NCI-H446 treated with DMSO at 0.1 percent for 48 hours (cell line): ENCODE measurements at regions not wholly inside any gene's neighbourhood (a gene's known extent, or its start where the extent isn't known, plus 50 kb on each side); places are given as distances from the start of the nearest gene placed in this dataset.

ENCODE experiments used
- DNase-seq: peaks from one replicate; lab custom pipeline; 2025; lab: John Stamatoyannopoulos, UW

DNA sequence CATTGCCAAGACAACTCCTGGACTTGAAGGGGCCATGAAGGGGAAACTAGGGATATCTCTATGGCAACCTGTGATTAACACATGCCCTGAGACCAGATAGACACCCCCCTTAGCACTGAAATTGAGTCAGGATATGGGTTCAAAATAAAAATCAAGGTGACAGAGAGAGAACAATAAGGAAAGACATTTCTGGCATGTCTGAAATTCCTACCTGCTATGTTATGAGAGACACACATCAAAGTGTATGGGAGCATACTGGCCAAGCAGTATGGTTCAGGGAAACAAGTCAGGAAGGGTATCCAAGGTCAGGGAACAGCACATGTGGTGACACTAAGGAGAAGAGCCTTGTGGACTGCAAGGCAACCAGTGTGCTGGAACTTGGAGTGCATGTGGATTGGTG is 388.7 kb downstream of the SHQ1 start:
- DNase-seq = no peak

DNA sequence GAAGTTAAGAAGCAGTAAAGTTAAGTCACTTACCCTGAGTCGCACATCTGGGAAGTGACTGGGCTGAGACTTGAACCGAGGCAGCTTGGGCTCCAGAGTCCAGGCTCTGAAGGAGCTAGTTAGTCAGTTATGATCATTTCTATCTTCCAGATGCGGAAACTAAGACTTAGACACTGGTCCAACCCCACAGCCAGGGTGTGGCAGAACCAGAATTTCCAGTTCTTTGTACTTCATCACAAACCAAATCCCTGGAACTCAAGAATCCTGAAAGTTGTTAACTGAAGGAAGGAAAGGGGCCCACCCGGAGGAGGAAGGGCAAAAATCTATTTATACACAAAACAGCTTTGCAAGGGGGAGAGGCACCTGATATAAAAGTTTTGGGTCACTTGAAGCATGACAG is 389.9 kb downstream of the SHQ1 start:
- DNase-seq = no peak

DNA sequence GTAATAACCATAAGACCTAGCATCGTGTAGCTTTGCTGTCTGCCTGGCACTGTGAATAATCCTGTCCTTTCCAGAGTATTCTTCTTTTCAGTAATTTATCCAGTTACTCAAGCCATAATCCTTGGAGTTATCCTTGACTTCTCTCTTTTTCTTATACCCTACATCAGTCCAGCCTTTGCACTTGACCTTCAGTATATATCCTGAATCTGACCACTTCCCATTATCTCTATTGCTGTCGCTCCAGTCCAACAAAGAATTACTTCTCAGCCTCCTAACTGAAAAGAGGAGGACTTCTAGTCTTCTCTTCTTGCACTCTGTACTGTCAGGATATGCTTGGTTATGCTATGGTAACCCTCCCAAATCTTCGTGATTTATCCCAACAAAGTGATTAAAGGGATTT is 393.8 kb downstream of the SHQ1 start:
- no peak for DNase-seq

DNA sequence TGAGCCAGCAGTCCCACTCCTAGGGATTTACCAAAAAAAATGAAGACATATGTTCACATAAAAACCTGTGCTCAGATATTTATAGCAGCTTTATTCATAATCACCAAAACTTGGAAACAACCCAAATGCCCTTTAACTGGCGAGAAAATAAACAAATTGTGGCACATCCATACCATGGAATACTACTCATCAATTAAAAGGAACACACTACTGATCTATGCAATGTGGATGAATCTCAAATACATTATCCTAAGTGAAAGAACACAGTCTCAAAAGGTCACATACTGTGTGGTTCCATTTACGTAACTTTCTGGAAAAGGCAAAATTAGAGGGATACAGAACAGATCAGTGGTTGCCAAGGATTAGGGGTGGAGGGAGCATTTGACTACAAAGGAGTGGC is 394.5 kb downstream of the SHQ1 start:
- no peak for DNase-seq

DNA sequence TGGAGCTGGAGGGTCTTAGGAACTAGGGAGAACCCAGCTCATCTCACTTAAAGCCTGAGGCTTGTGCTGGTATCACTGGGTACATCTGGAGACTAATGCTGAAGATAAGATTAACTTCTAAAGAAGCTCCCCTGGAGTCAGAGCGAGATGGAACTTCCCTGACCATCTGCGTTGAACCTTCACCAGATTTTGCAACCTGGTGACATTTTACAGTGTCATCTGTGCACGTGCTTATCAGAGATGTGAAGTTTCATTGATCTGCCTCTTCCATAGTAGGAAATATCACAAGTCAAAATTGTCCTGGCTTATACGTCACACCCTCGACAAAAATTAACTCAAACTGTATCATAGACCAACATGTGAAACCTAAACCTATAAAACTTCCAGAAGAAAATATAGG is 395.5 kb downstream of the SHQ1 start:
- no peak for DNase-seq

DNA sequence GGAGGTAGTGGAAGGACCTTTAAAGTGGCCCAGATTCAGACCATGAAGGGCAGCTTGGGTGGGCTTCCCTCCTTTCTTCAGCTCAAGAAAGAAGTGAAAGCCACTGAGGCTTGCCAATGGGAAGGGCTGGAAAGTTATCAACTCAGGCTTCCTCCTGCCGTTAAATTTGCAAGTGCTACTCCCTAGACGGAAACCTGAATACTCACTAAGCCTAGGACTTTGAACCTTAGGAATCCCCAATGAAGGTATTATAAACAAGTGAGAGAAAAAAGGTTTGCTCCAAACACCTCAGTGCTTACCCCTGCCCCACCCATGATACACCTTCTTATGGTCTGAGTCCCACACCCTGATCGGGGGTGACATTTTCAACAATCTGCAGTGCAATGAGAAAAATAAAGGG is 396.4 kb downstream of the SHQ1 start:
- DNase-seq = no peak

DNA sequence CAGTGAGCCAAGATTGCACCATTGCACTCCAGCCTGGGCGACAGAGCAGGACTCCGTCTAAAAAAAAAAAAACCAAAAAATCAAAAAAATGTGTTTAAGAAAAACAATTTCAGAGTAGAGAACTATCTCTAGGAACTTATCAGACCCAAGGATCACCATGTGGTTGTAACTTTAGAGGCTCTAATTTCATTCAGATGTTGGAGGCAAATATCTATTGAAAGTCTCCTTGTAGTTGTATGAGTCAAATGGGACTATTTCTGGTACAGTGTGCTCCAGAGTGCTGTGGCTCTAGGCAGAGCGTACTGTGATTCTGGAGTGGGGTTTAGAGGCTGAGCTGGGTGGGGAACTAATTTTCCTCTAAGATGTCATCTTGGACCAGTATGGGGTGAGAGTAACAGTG is 398.7 kb downstream of the SHQ1 start:
- no peak for DNase-seq

DNA sequence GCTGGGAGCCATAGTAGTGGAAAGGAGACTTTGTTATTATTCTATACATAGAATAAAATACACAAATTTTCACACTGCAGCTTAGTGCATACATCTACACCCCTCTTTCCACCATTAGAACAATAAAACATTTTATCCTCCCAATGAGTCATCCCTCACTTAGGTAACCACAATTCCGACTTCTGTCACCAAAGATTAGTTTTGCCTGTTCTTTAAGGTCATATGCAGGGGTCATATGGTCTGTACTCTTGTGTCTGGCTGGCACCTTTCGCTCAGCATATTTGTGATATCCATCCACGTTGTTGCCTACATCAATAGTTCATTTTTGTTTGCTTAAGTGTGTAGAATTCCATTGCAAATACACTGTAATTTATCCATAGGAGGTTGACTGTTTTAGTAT is 399.4 kb downstream of the SHQ1 start:
- no peak for DNase-seq

DNA sequence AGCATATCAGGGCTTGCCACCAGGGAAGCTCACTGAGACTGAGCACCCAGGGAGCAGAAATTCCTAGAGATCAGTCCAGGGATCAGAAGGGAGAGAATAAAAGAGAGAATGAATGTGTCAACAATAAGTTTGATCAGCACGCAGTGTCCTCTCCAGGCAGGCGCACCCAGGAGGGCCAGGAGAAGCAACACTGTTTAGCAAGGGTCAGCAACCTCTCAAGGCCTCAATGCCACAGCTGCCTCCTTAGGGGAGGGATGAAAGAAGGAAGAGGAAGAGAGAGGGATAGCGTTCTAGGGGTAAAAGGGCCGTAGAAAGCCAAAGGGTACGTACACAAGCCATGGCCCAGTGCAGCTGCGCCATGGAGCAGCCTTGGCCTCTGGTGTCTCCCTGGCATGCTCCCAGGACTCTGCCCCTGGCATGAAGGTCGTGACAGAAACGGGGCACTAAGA is 399.8 kb downstream of the SHQ1 start:
- no peak for DNase-seq

DNA sequence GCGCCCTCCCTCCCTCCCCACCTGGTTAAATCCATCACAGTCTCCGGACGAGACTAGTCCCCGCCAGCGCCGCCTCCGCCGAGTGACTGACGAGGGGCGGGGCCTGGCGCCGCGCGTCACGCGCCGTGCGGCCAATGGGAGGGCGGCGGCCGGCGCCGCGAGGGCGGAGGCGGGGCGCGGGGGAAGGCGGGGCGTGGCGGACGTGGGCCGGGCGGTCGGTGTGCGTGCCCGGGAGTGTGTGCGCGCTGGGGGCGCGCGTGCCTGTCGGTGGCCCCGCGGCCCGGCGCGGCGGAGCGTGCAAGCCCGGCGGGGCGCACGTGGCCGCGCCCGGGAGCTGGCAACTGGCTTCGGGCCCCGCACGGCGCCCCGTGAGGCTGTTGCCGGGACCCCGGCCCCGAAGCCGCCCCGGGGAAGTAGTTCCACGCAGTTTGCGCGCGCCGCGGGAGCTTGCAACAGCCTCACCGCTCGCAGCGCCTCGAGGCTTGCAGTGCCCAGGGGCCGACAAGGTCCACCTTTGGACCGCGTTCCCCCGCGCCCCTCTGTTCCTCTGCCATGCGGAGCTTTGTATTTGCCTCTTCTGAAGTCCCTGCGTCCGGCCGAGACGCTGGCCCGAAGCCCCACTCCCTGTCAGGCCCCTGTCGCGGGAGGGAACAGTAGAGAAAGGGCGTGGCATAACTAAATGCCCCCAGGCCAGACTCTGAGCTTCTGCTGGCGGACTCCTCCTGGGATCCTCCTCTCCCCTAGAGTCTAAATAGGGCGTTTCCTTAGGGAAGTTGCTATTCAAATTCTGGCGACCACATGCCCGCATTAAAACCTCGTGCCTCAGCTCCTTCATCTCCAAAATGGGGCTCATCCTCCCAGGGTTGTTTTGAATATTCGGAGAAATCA is 400.9 kb downstream of the SHQ1 start:
- peak; percentile 51 for DNase-seq

DNA sequence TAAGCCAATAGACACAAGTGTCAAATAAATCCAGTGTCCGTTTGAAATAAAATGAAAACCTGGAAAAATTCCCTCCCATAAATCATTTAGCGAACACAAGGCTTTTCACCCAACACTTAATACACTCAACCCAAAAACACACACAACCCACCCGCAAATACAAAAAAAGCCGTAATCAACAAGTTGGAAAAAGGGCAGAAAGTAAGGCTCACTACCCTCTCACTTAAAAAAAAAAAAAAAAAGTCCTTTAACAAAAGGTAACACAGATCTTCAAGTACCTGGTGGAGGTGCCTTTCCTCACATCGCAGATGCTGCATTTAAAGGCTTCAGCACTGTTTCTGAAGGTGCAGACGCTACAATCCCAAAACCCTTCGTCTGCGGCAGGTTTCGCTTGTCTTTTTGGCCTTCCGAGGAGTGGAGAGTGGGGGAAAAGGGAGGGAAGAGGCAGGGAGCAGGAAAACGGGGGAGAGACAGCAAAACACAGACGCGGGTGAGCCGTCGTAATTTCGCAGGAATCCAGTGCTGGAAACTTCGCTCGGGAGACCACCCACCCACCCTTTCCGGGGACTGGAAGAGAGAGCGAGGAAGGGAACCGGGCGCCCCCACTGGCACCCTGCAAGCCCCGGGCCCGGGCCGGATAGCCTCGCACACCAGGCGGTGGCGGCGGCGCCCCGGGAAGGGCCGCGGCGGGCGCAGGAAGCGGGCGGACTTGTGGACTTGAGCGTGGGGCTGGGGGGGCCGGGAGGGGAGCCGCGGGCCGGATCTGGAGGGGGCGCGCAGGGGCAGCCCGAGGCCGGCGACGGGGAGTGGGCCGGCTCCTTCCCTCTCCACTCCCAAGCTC is 401.8 kb downstream of the SHQ1 start, which contains the start of gene RYBP:
TSS of gene RYBP (minus strand) at position 404 of the 841 bp plus-strand sequence.
- DNase-seq = no peak

DNA sequence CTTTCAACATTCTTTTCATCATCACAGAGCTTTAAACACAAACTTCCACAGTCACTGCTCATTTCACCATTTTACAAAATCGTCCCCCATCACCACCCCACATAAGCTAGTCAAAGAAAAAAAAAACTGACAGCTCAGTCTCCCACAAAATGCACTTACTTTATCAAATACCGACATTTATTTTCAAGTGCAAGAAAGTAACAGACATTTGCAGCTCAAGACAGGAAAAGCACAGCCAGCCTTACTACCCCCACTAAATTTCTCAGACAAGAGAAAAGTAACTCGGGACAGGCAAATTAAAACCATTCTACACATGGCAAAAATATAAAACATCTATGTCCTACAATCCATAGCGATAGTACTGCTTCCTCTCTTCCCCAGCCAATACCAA is 402.4 kb downstream of the SHQ1 start:
- no peak for DNase-seq

DNA sequence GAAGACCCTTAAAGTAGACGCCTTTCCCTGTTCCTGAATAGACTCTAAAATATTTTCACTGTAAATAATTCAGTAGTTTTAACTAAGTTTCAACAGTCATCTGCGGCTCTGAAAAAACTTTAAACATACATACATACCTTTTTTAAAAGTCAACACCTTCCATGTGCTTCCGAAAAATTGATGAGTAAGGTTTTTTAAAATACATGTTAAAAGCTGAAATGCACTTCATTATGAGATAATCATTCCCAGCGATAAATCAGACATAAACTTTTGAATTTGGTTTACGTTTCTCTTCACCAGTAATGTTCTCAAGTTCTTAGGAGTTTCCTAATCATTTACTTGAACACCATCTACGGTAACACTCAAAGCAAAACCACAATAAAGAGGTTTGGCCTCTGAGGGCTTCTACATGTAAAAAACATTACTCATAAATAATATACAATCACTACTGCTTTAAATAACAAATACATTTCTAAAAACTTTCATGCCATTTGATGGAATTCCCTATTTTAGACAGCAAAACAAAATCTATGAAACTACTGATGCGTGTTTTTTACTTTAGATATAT is 403.5 kb downstream of the SHQ1 start:
- DNase-seq = no peak

DNA sequence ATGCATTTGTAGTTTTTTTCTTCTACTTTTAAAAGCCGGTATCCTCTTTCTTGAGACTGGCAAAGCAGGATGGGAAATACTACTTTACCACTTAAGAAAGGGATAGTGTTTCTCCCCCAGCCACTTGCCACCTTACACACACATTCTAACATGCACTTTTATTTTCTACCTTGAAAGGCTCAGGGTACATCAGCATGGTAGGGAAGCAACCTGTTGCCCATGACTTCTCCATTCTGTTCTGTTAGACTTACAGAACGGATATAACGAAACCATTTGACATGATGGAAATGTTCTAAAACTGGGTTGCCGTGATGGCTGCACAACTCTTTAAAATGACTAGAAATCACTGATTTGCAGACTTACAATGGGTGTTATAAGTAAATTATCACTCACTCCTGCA is 405.5 kb downstream of the SHQ1 start:
- no peak for DNase-seq

DNA sequence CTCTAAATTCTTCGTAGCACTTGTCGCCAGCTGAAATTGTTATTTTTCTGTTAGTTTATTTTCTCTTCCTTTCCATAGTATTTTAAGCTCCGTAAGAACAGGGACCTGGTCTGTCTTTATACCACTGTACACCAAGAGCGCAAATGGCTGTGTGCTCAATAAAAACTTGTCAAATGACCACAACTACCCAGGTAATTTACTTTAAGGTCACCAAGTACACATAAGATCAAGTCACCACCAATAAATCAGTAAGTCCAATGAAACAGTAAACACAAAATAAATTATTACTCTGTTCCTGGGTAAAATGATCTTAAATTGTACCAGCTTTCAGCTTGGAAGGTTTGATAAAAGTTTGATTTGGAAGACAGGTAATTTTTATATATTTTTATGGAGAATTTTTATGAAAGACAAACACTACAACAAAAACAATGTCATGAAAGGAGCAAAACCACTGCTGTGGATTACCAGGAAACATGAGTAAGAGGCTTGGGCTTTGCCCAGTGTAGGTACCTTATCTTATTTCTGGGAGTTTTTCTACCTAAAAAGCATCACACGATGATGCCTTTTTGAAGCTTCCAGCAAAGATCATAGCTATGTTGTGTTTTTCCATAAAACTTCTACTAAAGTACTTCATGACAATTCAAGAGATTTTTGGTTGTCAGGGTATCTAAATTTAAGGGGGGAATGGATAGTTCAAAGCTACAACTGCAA is 406.8 kb downstream of the SHQ1 start:
- no peak for DNase-seq

DNA sequence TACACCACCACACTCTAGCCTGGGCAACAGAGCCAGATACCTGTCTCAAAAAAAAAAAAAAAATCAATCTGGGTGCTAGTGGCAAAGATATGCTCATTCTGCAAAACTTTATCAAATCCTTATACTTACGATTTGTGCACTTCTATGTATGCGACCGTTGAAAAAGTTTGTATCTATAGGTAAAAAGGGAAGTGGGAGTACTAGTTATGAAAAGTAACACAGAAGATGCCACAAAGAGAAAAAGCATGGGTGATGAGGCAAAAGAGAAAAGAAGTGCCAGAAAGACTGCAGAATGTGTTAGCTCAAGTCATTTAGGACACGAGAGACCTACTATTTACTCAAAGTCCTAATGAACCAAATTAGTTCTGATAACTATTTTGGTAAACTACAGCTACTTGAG is 407.8 kb downstream of the SHQ1 start:
- DNase-seq = no peak

DNA sequence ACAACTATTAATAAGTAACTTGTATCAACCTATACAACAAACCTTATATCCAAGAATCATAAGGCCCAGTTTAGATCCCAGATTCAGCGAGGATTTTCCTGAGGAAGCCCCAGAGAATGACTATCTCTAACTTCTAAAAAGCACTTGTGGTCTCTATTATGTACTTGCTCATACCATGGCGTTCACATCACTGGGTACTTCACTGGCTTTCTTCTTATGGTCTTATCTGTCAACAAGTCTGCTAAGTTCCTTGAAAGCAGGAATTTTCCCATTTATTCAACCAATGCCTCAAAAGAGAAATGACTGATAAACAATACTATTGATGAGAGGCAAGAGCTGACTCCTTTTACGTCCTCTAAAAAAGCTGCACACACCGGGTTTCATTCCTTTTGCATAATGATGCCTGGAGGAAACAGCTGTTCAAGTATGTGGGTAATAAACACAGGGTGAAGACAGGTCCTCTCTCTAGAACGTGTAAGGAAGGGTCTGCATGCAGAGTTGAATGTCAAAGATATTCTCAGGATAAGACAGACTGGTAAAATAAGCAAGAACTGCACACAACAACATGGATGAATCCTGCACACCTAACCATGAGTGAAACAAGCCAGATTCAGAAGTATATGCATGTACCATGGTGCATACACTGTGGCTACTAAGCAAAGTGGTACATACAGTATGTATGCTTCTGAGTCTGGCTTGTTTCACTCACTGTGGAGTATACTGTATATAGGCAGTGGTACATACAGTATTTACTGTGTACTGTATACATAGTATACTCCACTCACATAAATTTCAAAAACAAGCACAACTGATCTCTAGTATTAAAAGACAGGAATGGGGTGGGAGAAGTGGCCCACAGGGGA is 408.7 kb downstream of the SHQ1 start:
- no peak for DNase-seq

DNA sequence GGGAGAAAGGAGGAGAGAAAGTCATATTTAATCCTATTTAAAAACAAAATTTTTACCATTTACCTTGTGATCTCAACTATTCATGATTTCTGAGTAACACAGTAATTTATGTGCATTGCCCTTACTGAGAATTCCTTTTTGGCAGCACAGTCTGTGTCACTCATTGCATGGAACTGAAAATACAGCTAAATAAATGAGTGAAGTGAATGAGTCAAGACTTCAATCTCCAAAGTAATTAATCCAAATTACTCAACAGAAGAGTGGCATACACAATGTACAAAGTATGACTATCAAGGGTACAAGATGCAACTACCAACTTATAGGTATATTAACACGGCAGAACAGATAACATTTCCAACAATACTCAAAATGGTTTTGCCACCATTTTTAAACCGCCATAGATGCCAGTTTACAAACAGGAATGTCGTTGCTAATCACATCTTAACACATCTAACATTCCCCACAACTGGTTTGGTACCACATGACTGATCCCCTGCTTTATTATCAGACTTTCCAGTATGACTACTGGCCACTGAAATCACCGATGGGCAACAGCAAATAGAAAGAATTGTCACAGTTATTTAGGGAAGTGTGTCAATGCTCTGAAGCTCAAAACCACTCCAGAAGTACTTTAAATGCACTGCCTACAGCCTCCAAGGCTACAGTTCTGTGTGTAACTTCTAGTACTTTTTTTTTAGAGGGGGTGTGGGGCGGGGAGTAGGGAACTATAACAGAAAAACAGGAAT is 410.4 kb downstream of the SHQ1 start:
- DNase-seq = no peak

DNA sequence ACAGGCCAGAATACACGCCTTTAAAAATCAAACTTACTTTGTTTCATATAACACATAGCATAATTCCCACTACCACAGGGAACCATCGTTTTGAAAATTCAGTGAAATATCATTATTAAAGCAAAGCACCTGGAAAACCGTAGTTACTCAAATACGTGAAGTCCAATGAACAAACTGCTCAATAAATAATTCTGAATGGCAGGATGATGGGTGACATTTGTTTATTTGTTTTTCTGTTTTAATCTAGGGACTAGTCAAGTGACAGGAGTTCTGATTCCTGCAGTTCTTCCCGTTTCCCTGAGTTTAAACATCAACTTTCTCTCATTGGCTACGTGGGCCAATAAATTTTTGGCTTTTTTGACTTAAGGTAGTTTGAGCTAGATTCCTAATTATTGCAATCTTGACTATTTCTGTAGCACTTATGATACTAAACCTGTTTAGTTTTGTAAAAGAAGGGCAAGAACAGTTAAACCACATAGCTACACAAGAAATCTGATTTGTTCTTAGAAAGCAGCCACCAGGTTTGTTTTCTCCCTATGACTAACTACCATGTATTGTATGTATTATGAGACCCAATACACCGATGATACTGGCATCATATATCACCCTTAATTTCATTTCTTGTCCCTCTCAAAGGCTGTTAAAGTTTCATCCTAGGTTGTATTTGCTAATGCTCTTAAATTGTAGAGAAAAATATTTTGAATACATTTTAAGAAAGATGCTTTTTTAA is 411.2 kb downstream of the SHQ1 start:
- no peak for DNase-seq

DNA sequence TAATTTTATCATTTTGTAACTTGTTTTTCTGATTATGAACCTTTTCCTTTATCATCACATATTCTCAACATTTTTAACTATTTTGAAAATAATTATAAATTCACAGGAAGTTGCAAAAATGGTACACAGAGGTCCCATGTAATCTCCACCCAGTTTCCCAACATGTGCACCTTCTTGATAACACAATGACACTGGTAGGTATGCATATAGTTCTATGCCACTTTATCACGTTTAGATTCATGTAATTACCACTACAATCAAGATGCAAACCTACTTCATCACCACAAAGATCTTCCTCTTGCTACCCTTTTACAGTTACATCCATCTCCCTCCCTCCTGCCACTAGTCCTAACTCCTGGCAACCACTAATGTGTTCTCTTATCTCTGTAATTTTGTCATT is 413.9 kb downstream of the SHQ1 start:
- DNase-seq = no peak
